ENCODE measurements at regions not wholly inside any gene's neighbourhood (a gene's known extent, or its start where the extent isn't known, plus 50 kb on each side); places are given as distances from the start of the nearest gene placed in this dataset.

DNA sequence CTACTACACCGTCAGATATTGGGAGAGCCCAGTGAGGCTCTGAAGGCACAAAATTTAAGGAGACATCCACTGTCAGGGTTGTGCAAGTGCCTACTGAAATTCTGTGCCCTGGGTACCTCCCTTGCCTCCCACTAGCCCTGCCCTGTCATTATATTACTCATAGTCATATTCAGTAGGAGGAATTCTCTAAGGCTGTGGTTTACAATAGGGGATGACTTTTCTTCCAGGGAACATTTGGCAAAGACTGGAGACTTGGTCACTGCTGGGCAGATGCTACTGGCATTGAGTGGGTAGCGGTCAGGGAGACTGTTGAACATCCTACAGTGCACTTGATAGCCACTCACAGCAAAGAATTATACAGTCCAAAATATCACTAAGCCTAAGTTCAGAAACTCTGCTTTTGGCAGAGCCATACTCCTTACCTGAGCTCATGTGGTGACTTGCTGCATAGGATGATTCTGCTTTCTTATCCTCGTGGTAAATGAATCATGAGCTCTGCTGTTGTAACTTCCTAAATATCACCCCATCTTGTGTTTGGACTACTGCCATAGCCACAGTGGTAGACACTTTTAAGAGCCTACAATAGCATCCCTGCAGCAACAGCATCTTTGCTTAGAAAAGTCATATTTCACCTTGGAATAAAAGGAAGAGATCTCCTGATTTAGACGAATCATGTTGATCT is 563.4 kb upstream of the PLXNA2 start:
- TF ChIP-seq, protein P1, sequence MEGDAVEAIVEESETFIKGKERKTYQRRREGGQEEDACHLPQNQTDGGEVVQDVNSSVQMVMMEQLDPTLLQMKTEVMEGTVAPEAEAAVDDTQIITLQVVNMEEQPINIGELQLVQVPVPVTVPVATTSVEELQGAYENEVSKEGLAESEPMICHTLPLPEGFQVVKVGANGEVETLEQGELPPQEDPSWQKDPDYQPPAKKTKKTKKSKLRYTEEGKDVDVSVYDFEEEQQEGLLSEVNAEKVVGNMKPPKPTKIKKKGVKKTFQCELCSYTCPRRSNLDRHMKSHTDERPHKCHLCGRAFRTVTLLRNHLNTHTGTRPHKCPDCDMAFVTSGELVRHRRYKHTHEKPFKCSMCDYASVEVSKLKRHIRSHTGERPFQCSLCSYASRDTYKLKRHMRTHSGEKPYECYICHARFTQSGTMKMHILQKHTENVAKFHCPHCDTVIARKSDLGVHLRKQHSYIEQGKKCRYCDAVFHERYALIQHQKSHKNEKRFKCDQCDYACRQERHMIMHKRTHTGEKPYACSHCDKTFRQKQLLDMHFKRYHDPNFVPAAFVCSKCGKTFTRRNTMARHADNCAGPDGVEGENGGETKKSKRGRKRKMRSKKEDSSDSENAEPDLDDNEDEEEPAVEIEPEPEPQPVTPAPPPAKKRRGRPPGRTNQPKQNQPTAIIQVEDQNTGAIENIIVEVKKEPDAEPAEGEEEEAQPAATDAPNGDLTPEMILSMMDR (IDR thresholded peaks at IDR 0.05; ENCODE audit: insufficient read depth, low read length, poor library complexity, severe bottlenecking): no peak
- no peak for TF ChIP-seq EZH2phosphoT487 (conservative IDR thresholded peaks at IDR 0.05; ENCODE audit: low read length)

All from SU-DHL-6 (cell line).